GM21717 (cell line): ENCODE measurements at regions not wholly inside any gene's neighbourhood (a gene's known extent, or its start where the extent isn't known, plus 50 kb on each side); places are given as distances from the start of the nearest gene placed in this dataset.

ENCODE experiments used
- ATAC-seq: cut with Tn5 transposase; IDR thresholded peaks from one replicate; pipeline ENCODE4 v1.9.1; 2021; ENCODE audit warnings: mild to moderate bottlenecking, moderate library complexity; ENCODE audit not compliant: unreplicated experiment

- no peak for ATAC-seq
These were observed 510.4 kb upstream of the ARGLU1 start for GRCh38 chr13:107078229-107078765.

- no peak for ATAC-seq
These were observed 508.9 kb upstream of the ARGLU1 start for GRCh38 chr13:107076801-107077200.

GRCh38 chr13:107075576-107075975 lies 507.6 kb upstream of the ARGLU1 start:
- no peak for ATAC-seq

- no peak for ATAC-seq
These were observed 502.9 kb upstream of the ARGLU1 start for GRCh38 chr13:107070792-107071191.

GRCh38 chr13:107069108-107069776 lies 501.3 kb upstream of the ARGLU1 start:
- ATAC-seq = no peak

GRCh38 chr13:107067381-107067780 lies 499.4 kb upstream of the ARGLU1 start:
- ATAC-seq = no peak

- ATAC-seq = no peak
These were observed 498.4 kb upstream of the ARGLU1 start for GRCh38 chr13:107066355-107066754.

- ATAC-seq = no peak
These were observed 497.1 kb upstream of the ARGLU1 start for GRCh38 chr13:107065036-107065435.

- no peak for ATAC-seq
These were observed 489.2 kb upstream of the ARGLU1 start for GRCh38 chr13:107057028-107057631.

GRCh38 chr13:107043021-107043956 lies 475.4 kb upstream of the ARGLU1 start:
- ATAC-seq = no peak

- no peak for ATAC-seq
These were observed 467.8 kb upstream of the ARGLU1 start for GRCh38 chr13:107035778-107036177.

- no peak for ATAC-seq
These were observed 467.2 kb upstream of the ARGLU1 start for GRCh38 chr13:107035186-107035585.

- ATAC-seq = no peak
These were observed 466.4 kb upstream of the ARGLU1 start for GRCh38 chr13:107034236-107034872.

- no peak for ATAC-seq
These were observed 463.8 kb upstream of the ARGLU1 start for GRCh38 chr13:107031716-107032115.

GRCh38 chr13:107028751-107029150 lies 460.8 kb upstream of the ARGLU1 start:
- ATAC-seq = no peak

- no peak for ATAC-seq
These were observed 458.1 kb upstream of the ARGLU1 start for GRCh38 chr13:107025991-107026390.

- ATAC-seq = no peak
These were observed 455.4 kb upstream of the ARGLU1 start for GRCh38 chr13:107023335-107023734.

- no peak for ATAC-seq
These were observed 452.5 kb upstream of the ARGLU1 start for GRCh38 chr13:107020393-107020792.

- ATAC-seq = no peak
These were observed 450.3 kb upstream of the ARGLU1 start for GRCh38 chr13:107018285-107018684.

GRCh38 chr13:107006661-107007060 lies 438.7 kb upstream of the ARGLU1 start:
- ATAC-seq = no peak

- no peak for ATAC-seq
These were observed 437.6 kb upstream of the ARGLU1 start for GRCh38 chr13:107005577-107005976.
